Mesendoderm (in vitro differentiated cells): ENCODE measurements at regions not wholly inside any gene's neighbourhood (a gene's known extent, or its start where the extent isn't known, plus 50 kb on each side); places are given as distances from the start of the nearest gene placed in this dataset.

Experiments used
- DNase-seq: peaks from one replicate; pipeline ENCODE4 v3.0.0; 2013
- H2AK5ac ChIP-seq: 2 replicates; pipeline ENCODE4 v1.6.1; 2013; ENCODE audit warnings: low read length, inconsistent platforms
- H2BK120ac ChIP-seq: 2 replicates; pipeline ENCODE4 v1.6.1; 2013; ENCODE audit warnings: low read depth, mild to moderate bottlenecking, low read length, moderate library complexity, mixed read lengths
- H2BK15ac ChIP-seq: replicated peaks from 2 replicates; pipeline ENCODE4 v1.6.1; 2013; ENCODE audit warnings: low read depth, mild to moderate bottlenecking, moderate library complexity
- H2BK5ac ChIP-seq: 2 replicates; pipeline ENCODE4 v1.6.1; 2013; ENCODE audit warnings: low read length, inconsistent platforms
- H3K18ac ChIP-seq: 2 replicates; pipeline ENCODE4 v1.6.1; 2013; ENCODE audit warnings: mild to moderate bottlenecking, low read length, mixed read lengths
- H3K23ac ChIP-seq: one replicate; pipeline ENCODE4 v1.6.1; 2013; ENCODE audit warnings: low read length
- H3K27ac ChIP-seq: 2 replicates; pipeline ENCODE4 v1.5.1; 2013; ENCODE audit warnings: low read depth, mild to moderate bottlenecking, inconsistent platforms, low read length, moderate library complexity
- H3K27me3 ChIP-seq: 2 replicates; pipeline ENCODE4 v1.6.1; 2013; ENCODE audit warnings: low read length, control low read depth, mild to moderate bottlenecking, inconsistent platforms; ENCODE audit not compliant: insufficient read depth, poor library complexity
- H3K36me3 ChIP-seq: 2 replicates; pipeline ENCODE4 v1.6.1; 2013; ENCODE audit warnings: low read length, inconsistent platforms; ENCODE audit not compliant: control insufficient read depth, insufficient read depth
- H3K4ac ChIP-seq: one replicate; pipeline ENCODE4 v1.6.1; 2013; ENCODE audit warnings: low read depth, mild to moderate bottlenecking, low read length, moderate library complexity
- H3K4me1 ChIP-seq: 2 replicates; pipeline ENCODE4 v1.6.1; 2013; ENCODE audit warnings: low read depth, low read length, inconsistent platforms; ENCODE audit not compliant: control insufficient read depth
- H3K4me2 ChIP-seq: 2 replicates; pipeline ENCODE4 v1.6.1; 2013; ENCODE audit warnings: low read length
- H3K4me3 ChIP-seq: 2 replicates; pipeline ENCODE4 v1.5.1; 2013; ENCODE audit warnings: mild to moderate bottlenecking, low read length
- H3K56ac ChIP-seq: one replicate; pipeline ENCODE4 v1.6.1; 2013; ENCODE audit warnings: low read length
- H3K79me1 ChIP-seq: 2 replicates; pipeline ENCODE4 v1.6.1; 2013; ENCODE audit warnings: low read length, inconsistent platforms
- H3K79me2 ChIP-seq: 2 replicates; pipeline ENCODE4 v1.6.1; 2013; ENCODE audit warnings: mild to moderate bottlenecking, low read length; ENCODE audit not compliant: control insufficient read depth, insufficient read depth
- H3K9ac ChIP-seq: 2 replicates; pipeline ENCODE4 v1.6.1; 2013; ENCODE audit warnings: low read length, inconsistent platforms
- H4K5ac ChIP-seq: one replicate; pipeline ENCODE4 v1.6.1; 2013; ENCODE audit warnings: low read length
- H4K8ac ChIP-seq: one replicate; pipeline ENCODE4 v1.6.1; 2013; ENCODE audit warnings: low read depth, mild to moderate bottlenecking, control low read depth, low read length, moderate library complexity
- WGBS: extraction: QIAGEN DNeasy Blood & Tissue Kit; methylation state at CpG from one replicate; pipeline ENCODE4 v1.1.7; 2013; ENCODE audit warnings: low lambda C conversion rate, missing lambda C conversion rate; ENCODE audit not compliant: insufficient coverage; ENCODE audit errors: extremely low coverage; 5-methylcytosine and 5-hydroxymethylcytosine counted together

DNA sequence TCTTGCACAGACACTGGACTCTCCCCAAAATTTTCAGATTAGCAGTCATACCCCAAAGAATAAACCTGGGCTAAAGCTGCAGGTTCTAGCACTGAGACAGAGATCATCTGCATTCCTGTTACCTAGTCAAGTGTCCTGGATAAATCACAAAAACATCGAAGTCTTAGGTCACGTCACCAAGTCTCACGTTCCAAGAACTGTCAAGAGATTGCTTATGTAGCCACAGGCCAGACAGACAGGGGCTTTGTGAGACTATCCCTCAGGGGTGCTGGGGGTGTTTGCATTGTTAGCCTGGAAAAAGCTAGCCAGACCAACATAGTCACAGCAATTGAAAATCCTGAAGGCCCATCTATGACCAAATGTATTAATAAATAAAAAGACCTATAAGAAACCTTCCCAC lies 243.1 kb upstream of the PREP start:
- DNase-seq: no peak
- Histone ChIP-seq H3K23ac (no peak overlapping the region), H4K8ac (no peak overlapping the region), H3K36me3 (no peaks in the 10 kb centered on the region), H3K27ac (no peak overlapping the region), H2BK15ac (peak overlapping the region; percentile 74), H3K56ac (no peak overlapping the region), H2BK5ac (no peak overlapping the region), H3K4me3 (no peak overlapping the region), H3K27me3 (no peaks in the 10 kb centered on the region), H4K5ac (no peak overlapping the region), H3K4me2 (no peak overlapping the region), H3K9ac (no peak overlapping the region), H2AK5ac (no peak overlapping the region), H2BK120ac (no peak overlapping the region), H3K18ac (no peak overlapping the region), H3K4me1 (no peaks in the 10 kb centered on the region), H3K79me1 (no peaks in the 10 kb centered on the region), H3K79me2 (no peaks in the 10 kb centered on the region), H3K4ac (no peak overlapping the region)
- no CpG with 5 or more reads among the region's 3 CpGs for WGBS

GRCh38 chr6:105645156-105645555 lies 242.3 kb upstream of the PREP start:
- no peak overlapping the region for H3K56ac ChIP-seq
- no peak overlapping the region for H2BK120ac ChIP-seq
- no peaks in the 10 kb centered on the region for H3K36me3 ChIP-seq
- WGBS: no CpG with 5 or more reads among the region's 1 CpG
- no peak overlapping the region for H3K27ac ChIP-seq
- no peaks in the 10 kb centered on the region for H3K79me2 ChIP-seq
- H3K79me1 ChIP-seq: no peaks in the 10 kb centered on the region
- no peak for DNase-seq
- no peak overlapping the region for H3K4me2 ChIP-seq
- H2AK5ac ChIP-seq: no peak overlapping the region
- no peak overlapping the region for H3K9ac ChIP-seq
- no peak overlapping the region for H3K18ac ChIP-seq
- no peak overlapping the region for H4K8ac ChIP-seq
- no peaks in the 10 kb centered on the region for H3K4me1 ChIP-seq
- H3K27me3 ChIP-seq: no peaks in the 10 kb centered on the region
- H3K4me3 ChIP-seq: no peak overlapping the region
- no peak overlapping the region for H3K23ac ChIP-seq
- no peak overlapping the region for H4K5ac ChIP-seq
- H2BK5ac ChIP-seq: no peak overlapping the region
- H2BK15ac ChIP-seq: no peak overlapping the region
- H3K4ac ChIP-seq: no peak overlapping the region

DNA sequence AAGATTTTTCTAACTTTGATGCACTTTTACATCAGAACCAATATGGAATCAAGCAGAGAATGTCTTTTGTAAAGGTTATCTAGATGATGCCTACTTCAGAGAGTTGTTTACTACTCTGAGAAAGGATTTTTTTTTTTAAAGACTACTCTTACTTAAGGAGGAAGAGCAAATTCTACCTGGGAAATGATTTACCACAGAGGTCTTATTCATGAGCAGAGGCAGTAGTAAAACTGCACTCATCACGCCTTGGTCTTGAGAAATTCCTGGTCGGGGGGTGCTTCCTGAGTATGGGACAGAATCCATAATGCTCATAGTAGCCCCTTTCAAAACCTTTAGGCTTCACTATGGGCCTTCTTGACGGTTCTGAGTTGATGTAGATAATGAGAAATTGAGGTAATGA lies 241.8 kb upstream of the PREP start:
- Histone ChIP-seq H3K36me3 (no peaks in the 10 kb centered on the region), H3K18ac (no peak overlapping the region), H2BK15ac (no peak overlapping the region), H3K79me1 (no peaks in the 10 kb centered on the region), H3K27ac (no peak overlapping the region), H3K56ac (no peak overlapping the region), H2BK5ac (no peak overlapping the region), H3K27me3 (no peaks in the 10 kb centered on the region), H3K4me3 (no peak overlapping the region), H4K5ac (no peak overlapping the region), H3K4me2 (no peak overlapping the region), H3K23ac (no peak overlapping the region), H3K4ac (no peak overlapping the region), H2AK5ac (no peak overlapping the region), H3K4me1 (no peaks in the 10 kb centered on the region), H3K79me2 (no peaks in the 10 kb centered on the region), H3K9ac (no peak overlapping the region), H4K8ac (no peak overlapping the region), H2BK120ac (no peak overlapping the region)
- no peak for DNase-seq
- WGBS: no CpG with 5 or more reads among the region's 3 CpGs

GRCh38 chr6:105644073-105644489 lies 241.2 kb upstream of the PREP start:
- H3K23ac ChIP-seq: no peak overlapping the region
- WGBS: no CpG with 5 or more reads among the region's 2 CpGs

GRCh38 chr6:105642708-105643107 lies 239.8 kb upstream of the PREP start:
- Histone ChIP-seq H3K4ac (no peak overlapping the region), H3K27ac (no peak overlapping the region), H4K5ac (no peak overlapping the region), H3K9ac (no peak overlapping the region), H3K36me3 (no peaks in the 10 kb centered on the region), H3K4me3 (no peak overlapping the region), H3K79me2 (no peaks in the 10 kb centered on the region), H3K23ac (no peak overlapping the region), H3K18ac (no peak overlapping the region), H2BK120ac (no peak overlapping the region), H3K79me1 (no peaks in the 10 kb centered on the region), H3K4me2 (no peak overlapping the region), H2BK15ac (no peak overlapping the region), H2AK5ac (no peak overlapping the region), H4K8ac (no peak overlapping the region), H3K27me3 (no peaks in the 10 kb centered on the region), H3K56ac (no peak overlapping the region), H3K4me1 (no peaks in the 10 kb centered on the region), H2BK5ac (no peak overlapping the region)
- WGBS: no CpG with 5 or more reads among the region's 4 CpGs
- no peak for DNase-seq

More at GRCh38 chr6:105644073-105644489, 241.2 kb upstream of the PREP start:
- Histone ChIP-seq H2BK15ac (no peak overlapping the region), H2BK5ac (no peak overlapping the region), H3K27me3 (no peaks in the 10 kb centered on the region), H4K5ac (no peak overlapping the region), H3K79me1 (no peaks in the 10 kb centered on the region), H3K4ac (no peak overlapping the region), H3K4me3 (no peak overlapping the region), H3K4me2 (no peak overlapping the region), H3K9ac (no peak overlapping the region), H3K79me2 (no peaks in the 10 kb centered on the region), H4K8ac (no peak overlapping the region), H3K27ac (no peak overlapping the region), H2AK5ac (no peak overlapping the region), H3K36me3 (no peaks in the 10 kb centered on the region), H2BK120ac (no peak overlapping the region), H3K4me1 (no peaks in the 10 kb centered on the region), H3K18ac (no peak overlapping the region), H3K56ac (no peak overlapping the region)
- DNase-seq: peak; percentile 42

- Histone ChIP-seq H3K79me1 (no peaks in the 10 kb centered on the region), H3K4me1 (no peaks in the 10 kb centered on the region), H3K18ac (no peak overlapping the region), H4K5ac (no peak overlapping the region), H3K23ac (no peak overlapping the region), H3K4ac (no peak overlapping the region), H3K9ac (no peak overlapping the region), H3K27me3 (no peaks in the 10 kb centered on the region), H3K79me2 (no peaks in the 10 kb centered on the region), H2BK15ac (no peak overlapping the region), H2BK120ac (no peak overlapping the region), H4K8ac (no peak overlapping the region), H3K36me3 (no peaks in the 10 kb centered on the region), H2BK5ac (no peak overlapping the region), H3K4me3 (no peak overlapping the region), H2AK5ac (no peak overlapping the region), H3K56ac (no peak overlapping the region), H3K27ac (no peak overlapping the region), H3K4me2 (no peak overlapping the region)
- WGBS: no CpG with 5 or more reads among the region's 1 CpG
- no peak for DNase-seq
Measured at GRCh38 chr6:105641504-105641903, 238.6 kb upstream of the PREP start.
